H9 (cell line): ENCODE measurements at regions not wholly inside any gene's neighbourhood (a gene's known extent, or its start where the extent isn't known, plus 50 kb on each side); places are given as distances from the start of the nearest gene placed in this dataset.
"Not testable (repeated sequence)": the region's sequence is repeated elsewhere in the genome, so short reads cannot be mapped to it uniquely, and the experiment has no call there.

Source experiments
- DNase-seq: peaks from one replicate; pipeline ENCODE4 v3.0.0-alpha.2; 2017
- H2AFZ ChIP-seq: one replicate; pipeline ENCODE4 v1.6.1; 2013; ENCODE audit warnings: mild to moderate bottlenecking, low read length, control low read depth, moderate library complexity
- H2AK5ac ChIP-seq: 2 replicates; pipeline ENCODE4 v1.6.1; 2013; ENCODE audit warnings: low read length, control low read depth, mixed read lengths; ENCODE audit not compliant: insufficient read length
- H2BK120ac ChIP-seq: one replicate; pipeline ENCODE4 v1.6.1; 2013; ENCODE audit warnings: low read depth, mild to moderate bottlenecking, low read length, control low read depth, inconsistent platforms; ENCODE audit not compliant: poor library complexity, severe bottlenecking
- H2BK12ac ChIP-seq: 2 replicates; pipeline ENCODE4 v1.6.1; 2013; ENCODE audit warnings: low read length, control low read depth, mixed read lengths, low read depth; ENCODE audit not compliant: insufficient read length
- H2BK15ac ChIP-seq: 2 replicates; pipeline ENCODE4 v1.6.1; 2013; ENCODE audit warnings: low read depth, low read length, control low read depth
- H2BK20ac ChIP-seq: one replicate; pipeline ENCODE4 v1.6.1; 2013; ENCODE audit warnings: low read depth, mild to moderate bottlenecking, low read length, control low read depth, inconsistent platforms; ENCODE audit not compliant: poor library complexity, severe bottlenecking
- H2BK5ac ChIP-seq: 2 replicates; pipeline ENCODE4 v1.6.1; 2013; ENCODE audit warnings: low read length, control low read depth, mixed read lengths; ENCODE audit not compliant: insufficient read length
- H3K14ac ChIP-seq: 2 replicates; pipeline ENCODE4 v1.6.1; 2013; ENCODE audit warnings: low read length, control low read depth; ENCODE audit not compliant: insufficient read depth
- H3K18ac ChIP-seq: 2 replicates; pipeline ENCODE4 v1.6.1; 2013; ENCODE audit warnings: low read depth, mild to moderate bottlenecking, mixed read lengths, low read length, control low read depth; ENCODE audit not compliant: insufficient read length
- H3K23ac ChIP-seq: 2 replicates; pipeline ENCODE4 v1.6.1; 2013; ENCODE audit warnings: low read length, control low read depth, mixed read lengths, low read depth; ENCODE audit not compliant: insufficient read length
- H3K23me2 ChIP-seq: 2 replicates; pipeline ENCODE4 v1.6.1; 2013; ENCODE audit warnings: low read depth, mild to moderate bottlenecking, mixed read lengths, low read length, control low read depth; ENCODE audit not compliant: insufficient read length, poor library complexity, severe bottlenecking
- H3K27ac ChIP-seq: 2 replicates; pipeline ENCODE4 v1.5.1; 2013; ENCODE audit warnings: low read length, control low read depth, mixed read lengths, low read depth; ENCODE audit not compliant: insufficient read length
- H3K27me3 ChIP-seq: 2 replicates; pipeline ENCODE4 v1.6.1; 2013; ENCODE audit warnings: low read length, control low read depth, inconsistent platforms; ENCODE audit not compliant: insufficient read depth
- H3K4ac ChIP-seq: 2 replicates; pipeline ENCODE4 v1.6.1; 2013; ENCODE audit warnings: low read depth, mild to moderate bottlenecking, control low read depth, inconsistent platforms, low read length, moderate library complexity
- H3K4me1 ChIP-seq: 2 replicates; pipeline ENCODE4 v1.6.1; 2013; ENCODE audit warnings: low read length, control low read depth, inconsistent platforms; ENCODE audit not compliant: insufficient read depth
- H3K4me2 ChIP-seq: 2 replicates; pipeline ENCODE4 v1.6.1; 2013; ENCODE audit warnings: low read length, control low read depth, mixed read lengths; ENCODE audit not compliant: insufficient read length, insufficient read depth
- H3K56ac ChIP-seq: 2 replicates; pipeline ENCODE4 v1.6.1; 2013; ENCODE audit warnings: low read depth, mild to moderate bottlenecking, mixed read lengths, low read length, control low read depth; ENCODE audit not compliant: insufficient read length
- H3K79me1 ChIP-seq: 2 replicates; pipeline ENCODE4 v1.6.1; 2013; ENCODE audit warnings: low read depth, mild to moderate bottlenecking, moderate library complexity, low read length, control low read depth, inconsistent platforms; ENCODE audit not compliant: insufficient read depth, poor library complexity, severe bottlenecking
- H3K79me2 ChIP-seq: 2 replicates; pipeline ENCODE4 v1.6.1; 2013; ENCODE audit warnings: low read length, control low read depth, inconsistent platforms; ENCODE audit not compliant: insufficient read depth
- H3K9ac ChIP-seq: 2 replicates; pipeline ENCODE4 v1.6.1; 2013; ENCODE audit warnings: low read length, control low read depth, mixed read lengths; ENCODE audit not compliant: insufficient read length; ENCODE audit errors: extremely low read depth
- H3K9me3 ChIP-seq: one replicate; pipeline ENCODE4 v1.6.1; 2013; ENCODE audit warnings: low read depth, low read length, inconsistent platforms; ENCODE audit not compliant: control insufficient read depth
- H3T11ph ChIP-seq: one replicate; pipeline ENCODE4 v1.6.1; 2013; ENCODE audit warnings: mild to moderate bottlenecking, low read length, control low read depth, inconsistent platforms
- H4K20me1 ChIP-seq: one replicate; pipeline ENCODE4 v1.6.1; 2013; ENCODE audit not compliant: control insufficient read depth, insufficient read length, insufficient read depth
- H4K5ac ChIP-seq: 2 replicates; pipeline ENCODE4 v1.6.1; 2013; ENCODE audit warnings: low read depth, mild to moderate bottlenecking, mixed read lengths, low read length, control low read depth; ENCODE audit not compliant: insufficient read length
- H4K8ac ChIP-seq: replicated peaks from 2 replicates; pipeline ENCODE4 v1.6.1; 2013; ENCODE audit warnings: low read length, control low read depth, mixed read lengths, low read depth; ENCODE audit not compliant: insufficient read length
- H4K91ac ChIP-seq: 2 replicates; pipeline ENCODE4 v1.6.1; 2013; ENCODE audit warnings: low read depth, mild to moderate bottlenecking, moderate library complexity, mixed read lengths, low read length, control low read depth; ENCODE audit not compliant: insufficient read length
- H3K27ac Mint-ChIP-seq, 3 experiments: 2 replicates in 2 of 3; 3 replicates in 1 of 3; pipeline ENCODE4 v1.8.0; 2020 to 2021; ENCODE audit warnings: mixed read lengths in 3 of 3, mild to moderate bottlenecking in 1 of 3, moderate library complexity in 1 of 3
- H3K27me3 Mint-ChIP-seq: 2 replicates; pipeline ENCODE4 v1.8.0; 2021; ENCODE audit warnings: low read depth, mild to moderate bottlenecking, moderate library complexity, mixed read lengths
- H3K36me3 Mint-ChIP-seq, 3 experiments: 2 replicates in 2 of 3; 3 replicates in 1 of 3; pipeline ENCODE4 v1.8.0; 2020 to 2021; ENCODE audit warnings: low read depth in 3 of 3, mixed read lengths in 3 of 3; ENCODE audit not compliant: insufficient read depth in 1 of 3
- H3K4me1 Mint-ChIP-seq, 2 experiments: 2 replicates each; pipeline ENCODE4 v1.8.0; 2020; ENCODE audit warnings: mixed read lengths in 2 of 2
- H3K4me3 Mint-ChIP-seq, 2 experiments: 2 replicates in 1 of 2; 3 replicates in 1 of 2; pipeline ENCODE4 v1.8.0; 2020 to 2021; ENCODE audit warnings: mild to moderate bottlenecking in 2 of 2, mixed read lengths in 2 of 2, moderate library complexity in 1 of 2
- H3K9me3 Mint-ChIP-seq, 2 experiments: 2 replicates in 1 of 2; 3 replicates in 1 of 2; pipeline ENCODE4 v1.8.0; 2020; ENCODE audit warnings: mild to moderate bottlenecking in 2 of 2, mixed read lengths in 2 of 2, moderate library complexity in 1 of 2
- CTCF ChIP-seq: fragments of 200-600 bp; sonication (generic); conservative IDR thresholded peaks from 3 replicates; pipeline ENCODE4 v1.8.0; 2021; ENCODE audit warnings: antibody characterized with exemption, mild to moderate bottlenecking
- WGBS: extraction: QIAGEN DNeasy Blood & Tissue Kit; methylation state at CpG from one replicate; pipeline ENCODE4 v1.1.7; 2013; ENCODE audit warnings: missing lambda C conversion rate, low lambda C conversion rate, mixed read lengths; ENCODE audit not compliant: insufficient read length; ENCODE audit errors: extremely low coverage; 5-methylcytosine and 5-hydroxymethylcytosine counted together

GRCh38 chr15:38024293-38025091, 90.1 kb downstream of the TMCO5A start:
- Mint-ChIP-seq H3K27ac (no peak overlapping the region; a peak in 1 of 7 replicates), H3K4me3 (no peak overlapping the region), H3K4me1 (no peaks in the 10 kb centered on the region), H3K36me3 (peaks cover 0 to 6% (median 0%) of the 10 kb centered on the region in 3 experiments; a peak in 3 of 7 replicates), H3K9me3 (peaks cover 0 to 5% of the 10 kb centered on the region in 2 experiments; a peak in 2 of 5 replicates), H3K27me3 (no peaks in the 10 kb centered on the region; the same call in 1 of the 2 replicates)
- H2AK5ac ChIP-seq, result no peak overlapping the region
- H3K4ac ChIP-seq, result no peak overlapping the region
- no peak overlapping the region for H3K14ac ChIP-seq
- no peak overlapping the region for H2BK12ac ChIP-seq
- no peak overlapping the region for H2BK5ac ChIP-seq
- no peak overlapping the region for H2BK20ac ChIP-seq
- no peak overlapping the region for H2AFZ ChIP-seq
- H4K5ac ChIP-seq, result no peak overlapping the region
- no peaks in the 10 kb centered on the region for H4K20me1 ChIP-seq
- no peak overlapping the region for H2BK15ac ChIP-seq
- no peak overlapping the region for H3T11ph ChIP-seq
- H2BK120ac ChIP-seq, result no peak overlapping the region
- no peaks in the 10 kb centered on the region for H3K27me3 ChIP-seq
- no peak overlapping the region for H3K27ac ChIP-seq
- no CpG with 5 or more reads among the region's 2 CpGs for WGBS
- no peak overlapping the region for H3K23ac ChIP-seq
- H3K79me1 ChIP-seq, result no peaks in the 10 kb centered on the region
- no peak overlapping the region for H3K4me2 ChIP-seq
- H3K9me3 ChIP-seq, result no peaks in the 10 kb centered on the region
- no peak overlapping the region for H3K56ac ChIP-seq
- H4K91ac ChIP-seq, result no peak overlapping the region
- H4K8ac ChIP-seq, result no peak overlapping the region
- TF ChIP-seq CTCF, result no peak
- no peak for DNase-seq
- H3K4me1 ChIP-seq, result no peaks in the 10 kb centered on the region; the same call in 1 of the 2 replicates
- H3K23me2 ChIP-seq, result no peaks in the 10 kb centered on the region
- no peak overlapping the region for H3K18ac ChIP-seq
- H3K9ac ChIP-seq, result no peak overlapping the region
- H3K79me2 ChIP-seq, result no peaks in the 10 kb centered on the region

- H3K14ac ChIP-seq, H2BK20ac ChIP-seq, H2BK12ac ChIP-seq, H4K5ac ChIP-seq, H3K18ac ChIP-seq, H2BK5ac ChIP-seq, H3K27me3 ChIP-seq, H3K9me3 ChIP-seq, H4K8ac ChIP-seq, H3K9ac ChIP-seq, H3K27me3 Mint-ChIP-seq, H3K23ac ChIP-seq, H3K36me3 Mint-ChIP-seq, H4K91ac ChIP-seq, H3K56ac ChIP-seq, H3K79me2 ChIP-seq, H2AK5ac ChIP-seq, H3K23me2 ChIP-seq, H3K4me2 ChIP-seq, H3K27ac ChIP-seq, H4K20me1 ChIP-seq, H3K27ac Mint-ChIP-seq, H2BK120ac ChIP-seq, H3K4me3 Mint-ChIP-seq, H3K9me3 Mint-ChIP-seq, H3K79me1 ChIP-seq, H3K4ac ChIP-seq, DNase-seq, H3K4me1 ChIP-seq, H3T11ph ChIP-seq, H2BK15ac ChIP-seq, H2AFZ ChIP-seq, H3K4me1 Mint-ChIP-seq: not testable (repeated sequence)
- no CpG with 5 or more reads among the region's 1 CpG for WGBS
Observed at GRCh38 chr15:38025656-38026055, 91.2 kb downstream of the TMCO5A start.
